ENCODE measurements at regions not wholly inside any gene's neighbourhood (a gene's known extent, or its start where the extent isn't known, plus 50 kb on each side); places are given as distances from the start of the nearest gene placed in this dataset.

- no peak for DNase-seq (ENCODE audit: low spot score)
- no peak for TF ChIP-seq CTCF (IDR thresholded peaks at IDR 0.05; ENCODE audit: extremely low read depth, insufficient read depth, missing control alignments)
- in situ Hi-C loops (cut with MboI; ENCODE audit: low pct_unique_long_range_greater_than_20kb, low sequenced_read_pairs, unreplicated experiment) = no loop called here
Observed at GRCh38 chr2:235229236-235229635, 264.6 kb upstream of the AGAP1 start.

DNA sequence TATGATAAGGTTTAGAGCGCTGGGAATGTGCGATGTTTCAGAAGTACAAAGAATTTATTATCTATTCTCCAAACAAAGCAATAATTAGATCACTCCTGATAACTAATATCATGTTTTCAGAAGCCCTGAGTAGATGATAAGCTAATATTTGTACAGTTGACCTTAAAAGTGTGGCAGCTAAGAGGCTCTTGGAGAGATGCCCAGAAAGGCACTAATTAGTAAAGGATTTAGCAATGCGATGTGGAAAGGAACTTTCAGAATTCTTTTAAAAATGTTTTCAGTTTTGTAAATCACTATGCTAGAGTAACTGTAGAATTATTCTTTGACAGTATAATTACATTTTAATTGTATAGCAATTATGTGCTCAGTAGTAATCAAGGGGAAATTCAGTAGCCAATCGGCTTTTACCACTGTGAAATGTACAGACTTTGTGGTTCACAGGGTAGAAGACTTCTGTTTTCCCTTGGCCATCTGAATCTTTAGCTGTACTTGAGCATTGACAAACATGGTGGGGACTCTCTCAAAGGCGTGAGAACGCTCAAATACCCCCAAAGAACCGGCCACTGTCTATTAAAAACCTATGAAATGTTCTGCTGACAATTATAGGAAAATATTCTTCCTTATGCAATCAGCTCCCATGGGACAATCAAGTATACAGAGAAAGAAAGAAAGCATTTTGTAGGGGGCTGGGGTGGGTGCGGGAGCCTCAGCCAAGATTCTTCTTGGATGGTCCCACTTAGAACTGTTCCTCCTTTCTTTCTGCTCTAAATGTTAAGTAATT, 262.8 kb upstream of the AGAP1 start:
- in situ Hi-C loops (cut with MboI; ENCODE audit: low pct_unique_long_range_greater_than_20kb, low sequenced_read_pairs, unreplicated experiment) = no loop called here
- DNase-seq (ENCODE audit: low spot score) = no peak
- no peak for TF ChIP-seq CTCF (IDR thresholded peaks at IDR 0.05; ENCODE audit: extremely low read depth, insufficient read depth, missing control alignments)

DNA sequence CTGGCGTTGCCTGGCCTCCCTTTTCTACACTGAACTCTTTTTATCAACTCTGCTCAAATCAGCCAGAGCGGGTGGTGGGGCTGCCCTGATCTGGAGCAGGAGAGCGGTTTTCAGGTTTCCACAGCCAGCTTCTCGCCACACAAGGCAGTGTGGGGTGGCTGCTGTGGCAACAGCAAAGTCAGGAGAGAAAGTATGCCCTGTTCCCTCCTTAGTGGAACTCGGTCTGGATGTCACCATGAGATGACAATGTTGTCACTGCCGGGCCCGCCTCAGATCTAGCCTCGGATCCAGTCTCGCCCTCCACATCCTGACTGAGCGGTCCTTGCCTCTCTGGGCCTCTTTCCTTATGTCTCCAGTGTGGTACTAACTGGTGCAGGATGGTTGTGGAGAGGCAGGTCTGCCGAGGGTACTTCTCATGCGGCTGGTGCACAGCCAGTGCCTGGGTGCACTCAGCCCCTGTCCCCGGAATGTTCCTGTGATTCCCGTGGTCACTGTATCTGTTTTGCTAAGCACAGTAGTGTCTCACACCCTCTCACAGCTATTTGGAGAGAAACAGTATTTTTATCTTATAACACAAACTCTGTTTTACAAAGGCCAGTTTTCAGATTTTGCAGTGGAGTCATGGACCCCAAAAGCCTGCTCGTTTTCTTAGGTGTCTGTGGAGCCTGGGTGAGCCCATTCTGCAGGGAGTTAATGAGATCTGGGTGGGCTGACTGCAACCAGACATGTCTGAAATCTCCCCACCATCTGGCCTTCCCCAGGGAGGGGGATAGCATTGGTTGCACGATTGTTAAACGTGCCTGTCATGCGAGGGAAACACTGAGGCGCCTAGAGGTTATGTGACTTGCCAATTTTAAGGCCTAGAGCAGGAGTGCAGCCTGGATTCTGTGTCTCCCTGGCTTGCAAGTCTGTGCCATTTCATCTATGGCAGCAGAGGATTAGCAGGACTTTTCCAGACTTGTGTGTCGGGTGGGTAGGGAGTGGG, 261.1 kb upstream of the AGAP1 start:
- no peak for DNase-seq (ENCODE audit: low spot score)
- in situ Hi-C loops (cut with MboI; ENCODE audit: low pct_unique_long_range_greater_than_20kb, low sequenced_read_pairs, unreplicated experiment) = no loop called here
- no peak for TF ChIP-seq CTCF (IDR thresholded peaks at IDR 0.05; ENCODE audit: extremely low read depth, insufficient read depth, missing control alignments)

- in situ Hi-C loops (cut with MboI; ENCODE audit: low pct_unique_long_range_greater_than_20kb, low sequenced_read_pairs, unreplicated experiment) = no loop called here
- DNase-seq (ENCODE audit: low spot score) = no peak
- TF ChIP-seq CTCF (IDR thresholded peaks at IDR 0.05; ENCODE audit: extremely low read depth, insufficient read depth, missing control alignments) = no peak
Observed at GRCh38 chr2:235234736-235235135, 259.1 kb upstream of the AGAP1 start.

DNA sequence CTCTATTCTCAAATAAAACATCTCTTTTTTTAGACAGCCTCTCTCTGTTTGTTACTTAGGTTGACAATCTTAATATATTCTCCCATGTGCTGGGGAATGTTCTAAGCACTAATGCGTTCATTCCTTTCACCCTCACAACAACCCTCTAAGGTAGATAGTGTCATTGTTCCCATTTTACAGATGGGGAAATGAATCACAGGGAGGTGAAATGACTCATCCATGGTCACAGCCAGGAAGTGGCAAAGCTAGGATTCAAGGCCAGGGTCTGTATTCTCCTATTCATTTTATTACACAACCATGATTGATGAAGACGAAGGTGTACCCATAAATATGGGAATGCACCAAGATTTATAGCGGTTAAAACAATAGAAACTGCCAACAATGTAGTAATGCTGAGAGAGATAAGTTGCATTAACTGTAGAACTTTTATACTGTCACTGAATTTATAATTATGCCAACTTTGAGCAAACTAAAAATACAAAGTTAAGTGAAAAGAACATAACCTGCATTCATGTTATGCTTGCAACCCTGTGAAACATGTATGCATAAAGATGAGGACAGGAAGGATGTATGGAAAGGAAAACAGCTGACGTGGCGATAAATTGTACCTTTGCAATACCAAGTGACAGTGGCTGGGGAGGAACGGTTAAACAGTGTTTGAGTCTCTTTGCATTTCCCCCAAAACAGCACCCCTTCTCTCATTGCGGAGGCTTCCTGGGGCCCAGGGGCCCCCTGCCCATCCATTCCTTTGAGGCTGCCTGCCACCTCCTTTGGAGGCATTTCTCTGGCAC, 257.7 kb upstream of the AGAP1 start:
- TF ChIP-seq CTCF (IDR thresholded peaks at IDR 0.05; ENCODE audit: extremely low read depth, insufficient read depth, missing control alignments) = no peak
- DNase-seq (ENCODE audit: low spot score) = no peak
- in situ Hi-C loops (cut with MboI; ENCODE audit: low pct_unique_long_range_greater_than_20kb, low sequenced_read_pairs, unreplicated experiment) = no loop called here

GRCh38 chr2:235238537-235238936, 255.3 kb upstream of the AGAP1 start:
- no peak for TF ChIP-seq CTCF (IDR thresholded peaks at IDR 0.05; ENCODE audit: extremely low read depth, insufficient read depth, missing control alignments)
- in situ Hi-C loops (cut with MboI; ENCODE audit: low pct_unique_long_range_greater_than_20kb, low sequenced_read_pairs, unreplicated experiment) = no loop called here
- no peak for DNase-seq (ENCODE audit: low spot score)

Data from GM13977 (cell line).